Activated CD4-positive, alpha-beta memory T cell treated with anti-CD3 and anti-CD28 coated beads for 36 hours (primary cell): ENCODE measurements at regions not wholly inside any gene's neighbourhood (a gene's known extent, or its start where the extent isn't known, plus 50 kb on each side); places are given as distances from the start of the nearest gene placed in this dataset.
"Not testable (repeated sequence)": the region's sequence is repeated elsewhere in the genome, so short reads cannot be mapped to it uniquely, and the experiment has no call there.

Experiments used
- CTCF ChIA-PET: fragments of 350-600 bp; sonication (Branson Sonifier 250); formaldehyde crosslinking; loops from one replicate; lab custom pipeline; 2021; ENCODE audit warnings: antibody characterized with exemption, inconsistent platforms; lab: Charles Lee
- POLR2A ChIA-PET: fragments of 350-600 bp; sonication (Branson Sonifier 250); formaldehyde crosslinking; loops from one replicate; lab custom pipeline; 2021; ENCODE audit warnings: antibody characterized with exemption; lab: Charles Lee
- DNase-seq: peaks from one replicate; pipeline ENCODE4 v3.0.0-alpha.2; 2020
- H3K27ac Mint-ChIP-seq: one replicate; pipeline ENCODE4 v1.8.0; 2021; ENCODE audit warnings: mixed read lengths
- H3K27me3 Mint-ChIP-seq: one replicate; pipeline ENCODE4 v1.8.0; 2021; ENCODE audit warnings: mixed read lengths
- H3K36me3 Mint-ChIP-seq: one replicate; pipeline ENCODE4 v1.8.0; 2021; ENCODE audit warnings: mixed read lengths
- H3K4me1 Mint-ChIP-seq: one replicate; pipeline ENCODE4 v1.8.0; 2021; ENCODE audit warnings: low read depth, mixed read lengths
- H3K4me3 Mint-ChIP-seq: one replicate; pipeline ENCODE4 v1.8.0; 2021; ENCODE audit warnings: mild to moderate bottlenecking, mixed read lengths
- H3K9me3 Mint-ChIP-seq: one replicate; pipeline ENCODE4 v1.8.0; 2021; ENCODE audit warnings: mixed read lengths
- intact Hi-C: fragments of 100-400 bp; cut with micrococcal nuclease; formaldehyde crosslinking; loops from one replicate; pipeline ENCODE4 v1.15.1; 2023

DNA sequence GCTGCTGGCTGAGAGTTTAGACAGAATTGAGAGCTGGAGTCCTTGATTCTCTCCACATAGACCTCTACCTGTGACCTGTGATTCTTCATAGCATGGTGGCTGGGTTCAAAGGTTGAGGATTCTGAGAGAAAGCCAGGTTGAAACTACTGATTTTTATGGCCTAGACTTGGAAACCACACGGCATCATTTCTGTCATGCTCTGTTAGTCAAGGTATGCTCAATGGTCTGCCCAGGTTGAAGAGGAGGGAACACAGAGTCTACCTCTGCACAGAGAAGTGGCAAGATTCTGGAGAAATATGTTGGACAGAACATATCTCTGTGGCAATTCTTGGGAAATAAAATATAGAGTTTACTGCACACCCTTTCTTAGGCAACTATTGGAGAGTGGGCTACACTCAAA is 57.2 kb upstream of the CXorf66 start:
- no peaks in the 10 kb centered on the region for H3K4me1 Mint-ChIP-seq
- POLR2A ChIA-PET: no interaction called here
- no peaks in the 10 kb centered on the region for H3K9me3 Mint-ChIP-seq
- CTCF ChIA-PET: no interaction called here
- H3K36me3 Mint-ChIP-seq: no peaks in the 10 kb centered on the region
- no peak overlapping the region for H3K27ac Mint-ChIP-seq
- no peak for DNase-seq
- intact Hi-C loops: no loop called here
- H3K27me3 Mint-ChIP-seq: no peaks in the 10 kb centered on the region
- no peak overlapping the region for H3K4me3 Mint-ChIP-seq

- H3K4me3 Mint-ChIP-seq, H3K4me1 Mint-ChIP-seq, H3K9me3 Mint-ChIP-seq, intact Hi-C loops, DNase-seq, H3K27me3 Mint-ChIP-seq, POLR2A ChIA-PET, H3K36me3 Mint-ChIP-seq, CTCF ChIA-PET, H3K27ac Mint-ChIP-seq: not testable (repeated sequence)
Observed at GRCh38 chrX:140019134-140019533, 53.8 kb upstream of the CXorf66 start.
